K562 (cell line): ENCODE measurements at regions not wholly inside any gene's neighbourhood (a gene's known extent, or its start where the extent isn't known, plus 50 kb on each side); places are given as distances from the start of the nearest gene placed in this dataset.

Source experiments
- ATAC-seq: fragments of 200-7000 bp; cut with Tn5 transposase; 3 replicates; pipeline ENCODE4 v1.9.1; 2020; ENCODE audit warnings: moderate library complexity
- BruUV-seq: library from RNA; stranded (reverse); fragments of 400-500 nt; replicated peaks from 2 replicates; lab custom pipeline; 2021; lab: Mats Ljungman, UMichigan
- CTCF ChIA-PET: fragments of 300-600 bp; formaldehyde crosslinking; extraction: SDS; loops from one replicate; lab custom pipeline; 2021; ENCODE audit warnings: low intra/inter-chr PET ratio; lab: Yijun Ruan, JAX
- POLR2A ChIA-PET: fragments of 300-600, 350-650 bp; sonication (Branson Sonifier 250); formaldehyde crosslinking; extraction: SDS; loops from one replicate; lab custom pipeline; 2021; ENCODE audit warnings: antibody characterized with exemption, inconsistent platforms; lab: Yijun Ruan, JAX
- DNase-seq, 4 experiments: peaks; one replicate each; pipeline versions ENCODE4 v3.0.0 to v3.0.0-alpha.2; 2011 to 2018; ENCODE audit warnings: low spot score in 3 of 4, mixed read lengths in 3 of 4; ENCODE audit errors: extremely low read depth in 1 of 4
- FAIRE-seq: peaks from 2 replicates; lab custom pipeline; 2011; peaks lifted over from hg19 to GRCh38; lab: Jason Lieb, UNC
- H2AFZ ChIP-seq: 2 replicates; pipeline ENCODE4 v1.6.0; 2011; ENCODE audit warnings: low read depth, low read length, control low read depth, inconsistent platforms
- H3K27ac ChIP-seq: fragments of 200-600 bp; 3 replicates; pipeline ENCODE4 v1.8.0; 2011; ENCODE audit warnings: low read depth, mild to moderate bottlenecking, control low read depth, inconsistent platforms, low read length, moderate library complexity, mixed read lengths; ENCODE audit errors: extremely low read depth
- H3K27me3 ChIP-seq, 2 experiments: fragments of 300-600 bp in 1 of 2; 2 replicates in 1 of 2; 3 replicates in 1 of 2; pipeline versions ENCODE4 v1.6.0 to v1.8.0; 2011; ENCODE audit warnings: inconsistent platforms in 2 of 2, low read length in 2 of 2, mild to moderate bottlenecking in 1 of 2, mixed read lengths in 1 of 2, moderate library complexity in 1 of 2; ENCODE audit not compliant: control insufficient read depth in 2 of 2, insufficient read depth in 2 of 2
- H3K36me3 ChIP-seq: fragments of 300-600 bp; 3 replicates; pipeline ENCODE4 v1.8.0; 2011; ENCODE audit warnings: mild to moderate bottlenecking, low read length, inconsistent platforms; ENCODE audit not compliant: control insufficient read depth, insufficient read depth
- H3K4me1 ChIP-seq, 2 experiments: fragments of 200-600 bp in 1 of 2; replicated peaks in 1 of 2; 2 replicates in 1 of 2; 3 replicates in 1 of 2; pipeline versions ENCODE4 v1.5.1 to v1.8.0; 2011; ENCODE audit warnings: inconsistent platforms in 2 of 2, low read length in 2 of 2, mild to moderate bottlenecking in 1 of 2, mixed read lengths in 1 of 2, moderate library complexity in 1 of 2; ENCODE audit not compliant: control insufficient read depth in 2 of 2, insufficient read depth in 2 of 2
- H3K4me2 ChIP-seq: 2 replicates; pipeline ENCODE4 v1.6.1; 2011; ENCODE audit warnings: low read length, control low read depth, inconsistent platforms, mixed read lengths; ENCODE audit not compliant: insufficient read depth
- H3K4me3 ChIP-seq: fragments of 200-600 bp; sonication (generic), shearing (Covaris generic); 2 replicates; pipeline ENCODE4 v1.5.1; 2016; ENCODE audit warnings: control low read depth, inconsistent platforms
- H3K79me2 ChIP-seq: fragments of 200-600 bp; 3 replicates; pipeline ENCODE4 v1.8.0; 2011; ENCODE audit warnings: low read length, inconsistent platforms; ENCODE audit not compliant: control insufficient read depth, insufficient read depth
- H3K9ac ChIP-seq, 2 experiments: 2 replicates each; pipeline versions ENCODE4 v1.6.0 to v1.6.1; 2011; ENCODE audit warnings: low read depth in 2 of 2, low read length in 2 of 2, control low read depth in 1 of 2, inconsistent platforms in 1 of 2, mild to moderate bottlenecking in 1 of 2, mixed read lengths in 1 of 2; ENCODE audit not compliant: insufficient read depth in 1 of 2
- H3K9me1 ChIP-seq: one replicate; pipeline ENCODE4 v1.6.0; 2011; ENCODE audit warnings: inconsistent platforms, mild to moderate bottlenecking, low read length, moderate library complexity; ENCODE audit not compliant: control insufficient read depth, insufficient read depth
- H3K9me3 ChIP-seq: replicated peaks from 2 replicates; pipeline ENCODE4 v1.5.1; 2011; ENCODE audit warnings: low read depth, low read length, inconsistent platforms; ENCODE audit not compliant: control insufficient read depth, insufficient read depth
- H4K20me1 ChIP-seq: replicated peaks from 2 replicates; pipeline ENCODE4 v1.6.1; 2011; ENCODE audit warnings: low read length, inconsistent platforms, mixed read lengths; ENCODE audit not compliant: control insufficient read depth, insufficient read depth
- BCL6 ChIP-seq: fragments of 250-450 bp; sonication (Bioruptor Pico); IDR thresholded peaks from 2 replicates; pipeline ENCODE4 v1.4.0; 2020
- CBFA2T3 ChIP-seq: fragments of 450-650 bp; IDR thresholded peaks from 2 replicates; pipeline ENCODE4 v1.6.1; 2017
- GATA2 ChIP-seq: sonication (generic); formaldehyde crosslinking; IDR thresholded peaks from 2 replicates; pipeline ENCODE4 v1.4.0; 2020; ENCODE audit warnings: mild to moderate bottlenecking, missing genetic modification reagents
- IRF1 ChIP-seq: sonication (generic); formaldehyde crosslinking; IDR thresholded peaks from 2 replicates; pipeline ENCODE4 v1.8.0; 2022; ENCODE audit warnings: missing genetic modification reagents, mild to moderate bottlenecking, borderline replicate concordance
- NFRKB ChIP-seq: fragments of 450-650 bp; IDR thresholded peaks from 2 replicates; pipeline ENCODE4 v1.6.1; 2016; ENCODE audit warnings: low read depth
- PML ChIP-seq: IDR thresholded peaks from 2 replicates; pipeline ENCODE4 v1.6.1; 2012; ENCODE audit warnings: low read length, inconsistent platforms
- RBM14 ChIP-seq: fragments of 200-400 bp; formaldehyde crosslinking; IDR thresholded peaks from 2 replicates; pipeline ENCODE4 v1.6.1; 2018; ENCODE audit warnings: low read depth, mild to moderate bottlenecking, low read length, moderate library complexity, borderline replicate concordance; ENCODE audit not compliant: insufficient read depth
- SMARCA5 ChIP-seq: fragments of 450-650 bp; IDR thresholded peaks from 2 replicates; pipeline ENCODE4 v1.6.1; 2016
- SUPT5H ChIP-seq: fragments of 450-650 bp; IDR thresholded peaks from 2 replicates; pipeline ENCODE4 v1.6.1; 2016
- TCF3 ChIP-seq: sonication (generic); formaldehyde crosslinking; IDR thresholded peaks from 2 replicates; pipeline ENCODE4 v1.4.0; 2020; ENCODE audit warnings: mild to moderate bottlenecking, missing genetic modification reagents
- UBTF ChIP-seq, 2 experiments: IDR thresholded peaks; 2 replicates each; pipeline ENCODE4 v1.6.1; 2012; ENCODE audit warnings: improper control_type of control experiment in 2 of 2, low read depth in 2 of 2, low read length in 2 of 2, borderline replicate concordance in 1 of 2
- VEZF1 ChIP-seq: fragments of 200-800 bp; sonication (Bioruptor generic); IDR thresholded peaks from 2 replicates; pipeline ENCODE4 v1.6.1; 2017; ENCODE audit warnings: missing genetic modification characterization, missing compliant biosample characterization
- ZNF140 ChIP-seq: fragments of 250-450 bp; sonication (Bioruptor Pico); IDR thresholded peaks from 2 replicates; pipeline ENCODE4 v1.8.0; 2021; ENCODE audit warnings: moderate library complexity, mild to moderate bottlenecking, inconsistent platforms
- ZNF584 ChIP-seq: fragments of 200-800 bp; sonication (Bioruptor generic); IDR thresholded peaks from 2 replicates; pipeline ENCODE4 v1.6.1; 2016; ENCODE audit warnings: low read depth, mild to moderate bottlenecking, missing genetic modification characterization, missing compliant biosample characterization
- WGBS: fragments of 100-300 bp; shearing (Covaris generic); methylation state at CpG from one replicate; pipeline ENCODE4 v1.1.6; 2016; ENCODE audit warnings: low coverage, mixed read lengths; ENCODE audit not compliant: insufficient coverage; ENCODE audit errors: missing lambda C conversion rate; 5-methylcytosine and 5-hydroxymethylcytosine counted together
- in situ Hi-C: fragments of 300-500 bp; cut with MboI; formaldehyde crosslinking; loops from 4 replicates; pipeline ENCODE4 v1.15.0; 2018; ENCODE audit warnings: inconsistent platforms, mixed read lengths
- intact Hi-C: fragments of 100-400 bp; cut with micrococcal nuclease; formaldehyde crosslinking; loops from 2 replicates; pipeline ENCODE4 v1.14.2; 2022

- POLR2A ChIA-PET: no interaction called here
Observed at GRCh38 chr15:46014532-46014931, 379.7 kb downstream of the SQOR start.

GRCh38 chr15:46034755-46035154 is 399.9 kb downstream of the SQOR start:
- Histone ChIP-seq H2AFZ (no peak overlapping the region), H3K79me2 (no peaks in the 10 kb centered on the region), H3K4me1 (no peaks in the 10 kb centered on the region), H3K36me3 (no peaks in the 10 kb centered on the region), H3K9me3 (no peaks in the 10 kb centered on the region), H3K27ac (no peak overlapping the region), H3K4me3 (no peak overlapping the region), H3K4me2 (no peak overlapping the region), H3K9ac (no peak overlapping the region), H3K9me1 (no peaks in the 10 kb centered on the region), H3K27me3 (no peaks in the 10 kb centered on the region), H4K20me1 (no peaks in the 10 kb centered on the region)
- intact Hi-C loops: no loop called here
- DNase-seq: no peak
- ATAC-seq: no peak
- no peak for FAIRE-seq
- ChIA-PET CTCF (no interaction called here), POLR2A (no interaction called here)
- no TSS peak for BruUV-seq
- WGBS: 3% methylated on average over 2 of the region's 2 CpGs
- in situ Hi-C loops: no loop called here
- no peak for TF ChIP-seq CBFA2T3
- TF ChIP-seq TCF3: no peak
- TF ChIP-seq SMARCA5: no peak
- no peak for TF ChIP-seq SUPT5H
- no peak for TF ChIP-seq UBTF (IDR thresholded peaks at IDR 0.05; ENCODE audit: borderline replicate concordance in 1 of 2, low read depth in 2 of 2, low read length in 2 of 2)
- no peak for TF ChIP-seq VEZF1
- TF ChIP-seq PML: no peak
- no peak for TF ChIP-seq GATA2 (CRISPR knock-in tag)
- no peak for TF ChIP-seq RBM14
- no peak for TF ChIP-seq BCL6 (CRISPR knock-in tag)
- TF ChIP-seq ZNF584 (CRISPR knock-in tag): no peak
- no peak for TF ChIP-seq IRF1 (CRISPR knock-in tag)
- no peak for TF ChIP-seq ZNF140 (CRISPR knock-in tag)

More at GRCh38 chr15:46014532-46014931, 379.7 kb downstream of the SQOR start:
- Histone ChIP-seq H3K27ac (no peak overlapping the region), H3K4me3 (no peak overlapping the region), H2AFZ (no peak overlapping the region), H3K4me2 (no peak overlapping the region), H3K79me2 (no peaks in the 10 kb centered on the region), H3K9ac (no peak overlapping the region), H3K27me3 (no peaks in the 10 kb centered on the region), H3K9me1 (no peaks in the 10 kb centered on the region), H3K4me1 (no peaks in the 10 kb centered on the region), H3K9me3 (no peaks in the 10 kb centered on the region), H3K36me3 (no peaks in the 10 kb centered on the region), H4K20me1 (no peaks in the 10 kb centered on the region)
- intact Hi-C loops (no loop called here), in situ Hi-C loops (no loop called here)
- WGBS: 3% methylated on average over 3 of the region's 3 CpGs
- no peak for TF ChIP-seq NFRKB
- no peak for ATAC-seq
- FAIRE-seq: no peak
- CTCF ChIA-PET: no interaction called here
- no peak for DNase-seq
- BruUV-seq: no TSS peak
